Rectal smooth muscle tissue (tissue), 1 donor: ENCODE measurements at regions not wholly inside any gene's neighbourhood (a gene's known extent, or its start where the extent isn't known, plus 50 kb on each side); places are given as distances from the start of the nearest gene placed in this dataset.
"Not testable (repeated sequence)": the region's sequence is repeated elsewhere in the genome, so short reads cannot be mapped to it uniquely, and the experiment has no call there.

ENCODE experiments used
- H3K27ac ChIP-seq: one replicate; pipeline ENCODE4 v1.7.0; 2013; ENCODE audit warnings: low read depth, low read length, inconsistent platforms
- H3K27me3 ChIP-seq: one replicate; pipeline ENCODE4 v1.7.0; 2013; ENCODE audit warnings: low read length; ENCODE audit not compliant: control insufficient read depth, insufficient read depth
- H3K36me3 ChIP-seq: one replicate; pipeline ENCODE4 v1.7.0; 2013; ENCODE audit warnings: low read length; ENCODE audit not compliant: control insufficient read depth, insufficient read depth
- H3K4me1 ChIP-seq: one replicate; pipeline ENCODE4 v1.7.0; 2013; ENCODE audit warnings: low read length; ENCODE audit not compliant: control insufficient read depth, insufficient read depth
- H3K4me3 ChIP-seq: one replicate; pipeline ENCODE4 v1.7.0; 2013; ENCODE audit warnings: low read length
- H3K9ac ChIP-seq: one replicate; pipeline ENCODE4 v1.7.0; 2013; ENCODE audit warnings: low read length

GRCh38 chr6:164370773-164371172, 938.6 kb downstream of the C6orf118 start:
- no peak overlapping the region for H3K27ac ChIP-seq
- no peak overlapping the region for H3K9ac ChIP-seq
- no peaks in the 10 kb centered on the region for H3K36me3 ChIP-seq
- no peak overlapping the region for H3K4me3 ChIP-seq
- H3K27me3 ChIP-seq = no peaks in the 10 kb centered on the region
- no peaks in the 10 kb centered on the region for H3K4me1 ChIP-seq

DNA sequence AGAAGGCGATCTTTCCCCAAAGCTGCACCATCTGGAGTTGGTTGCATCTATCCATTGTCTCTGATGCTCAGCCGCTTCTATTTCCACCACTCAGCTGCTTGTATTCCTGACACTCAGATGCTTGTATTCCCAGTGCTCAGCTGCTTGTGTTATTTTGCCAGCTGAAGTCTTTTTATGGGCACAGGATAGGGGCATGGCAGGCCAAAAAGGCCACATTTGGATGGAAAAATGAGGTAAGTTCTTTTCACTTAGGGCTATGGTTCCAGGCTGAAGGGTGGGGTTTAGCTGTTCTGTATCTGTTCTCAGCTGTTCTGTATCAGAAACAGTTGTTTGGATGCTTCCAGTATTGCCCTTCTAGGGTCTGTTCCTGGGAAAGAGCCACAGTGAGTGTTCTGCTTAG, 944.9 kb downstream of the QKI start:
- no peak overlapping the region for H3K27ac ChIP-seq
- no peak overlapping the region for H3K9ac ChIP-seq
- no peaks in the 10 kb centered on the region for H3K27me3 ChIP-seq
- no peaks in the 10 kb centered on the region for H3K4me1 ChIP-seq
- H3K36me3 ChIP-seq = no peaks in the 10 kb centered on the region
- no peak overlapping the region for H3K4me3 ChIP-seq

- no peak overlapping the region for H3K9ac ChIP-seq
- no peaks in the 10 kb centered on the region for H3K4me1 ChIP-seq
- no peak overlapping the region for H3K4me3 ChIP-seq
- H3K36me3 ChIP-seq = no peaks in the 10 kb centered on the region
- H3K27ac ChIP-seq = no peak overlapping the region
- no peaks in the 10 kb centered on the region for H3K27me3 ChIP-seq
Observed at GRCh38 chr6:164359036-164359435, 944.5 kb downstream of the QKI start.

GRCh38 chr6:164356814-164357213, 942.3 kb downstream of the QKI start:
- no peaks in the 10 kb centered on the region for H3K27me3 ChIP-seq
- H3K4me1 ChIP-seq = no peaks in the 10 kb centered on the region
- no peaks in the 10 kb centered on the region for H3K36me3 ChIP-seq
- no peak overlapping the region for H3K27ac ChIP-seq
- no peak overlapping the region for H3K4me3 ChIP-seq
- no peak overlapping the region for H3K9ac ChIP-seq

DNA sequence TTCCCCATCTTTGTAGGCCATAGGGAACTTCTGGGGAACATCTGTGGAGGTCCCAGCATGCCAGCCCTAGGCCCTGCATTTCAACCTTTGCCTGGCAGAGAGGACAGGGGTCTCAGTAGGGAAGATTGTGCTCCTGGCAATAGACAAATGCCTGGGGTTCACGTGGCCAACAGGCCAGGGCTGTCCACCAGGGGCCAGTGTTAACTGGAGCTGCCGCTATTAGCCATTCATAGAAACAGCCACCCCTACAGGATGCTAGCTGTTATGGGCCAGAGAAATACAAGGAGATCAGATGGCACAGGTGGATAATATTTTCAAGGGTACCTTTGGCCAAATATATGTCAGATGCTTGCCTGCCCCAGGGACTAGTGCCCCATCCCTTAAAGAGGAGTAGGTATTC, 932.9 kb downstream of the QKI start:
- Histone ChIP-seq H3K27me3 (no peaks in the 10 kb centered on the region), H3K4me1 (no peaks in the 10 kb centered on the region), H3K9ac (no peak overlapping the region), H3K36me3 (no peaks in the 10 kb centered on the region), H3K4me3 (no peak overlapping the region), H3K27ac (no peak overlapping the region)

- no peaks in the 10 kb centered on the region for H3K4me1 ChIP-seq
Observed at GRCh38 chr6:164346631-164347030, 932.1 kb downstream of the QKI start.

DNA sequence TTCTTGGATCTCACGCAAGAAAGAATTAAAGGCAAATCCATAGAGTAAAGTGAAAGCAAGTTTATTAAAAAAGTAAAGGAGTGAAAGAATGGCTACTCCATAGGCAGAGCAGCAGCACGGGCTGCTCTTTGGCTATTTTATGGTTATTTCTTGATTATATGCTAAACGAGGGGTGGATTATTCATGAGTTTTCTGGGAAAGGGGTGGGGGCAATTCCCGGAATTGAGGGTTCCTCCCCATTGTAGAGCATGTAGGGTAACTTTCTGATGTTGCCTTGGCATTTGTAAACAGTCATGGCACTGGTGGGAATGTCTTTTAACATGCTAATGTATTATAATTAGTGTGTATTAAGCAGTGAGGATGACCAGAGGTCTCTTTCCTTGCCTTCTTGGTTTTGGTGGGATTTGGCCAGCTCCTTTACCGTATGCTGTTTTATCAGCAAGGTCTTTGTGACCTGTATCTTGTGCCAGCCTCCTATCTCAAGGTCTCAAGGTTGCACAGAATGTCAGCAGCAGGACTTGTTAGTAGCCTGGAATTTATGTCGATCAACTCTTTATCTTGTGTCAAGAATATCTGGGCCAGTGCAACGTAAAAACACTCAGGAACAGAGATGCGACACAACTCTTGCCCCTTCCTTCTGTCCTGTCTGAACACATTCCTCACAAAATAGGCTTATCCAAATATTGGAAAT, 931.4 kb downstream of the QKI start:
- Histone ChIP-seq H3K9ac (no peak overlapping the region), H3K4me3 (no peak overlapping the region), H3K27ac (no peak overlapping the region), H3K27me3 (no peaks in the 10 kb centered on the region), H3K4me1 (no peaks in the 10 kb centered on the region), H3K36me3 (no peaks in the 10 kb centered on the region)

More at GRCh38 chr6:164346631-164347030, 932.1 kb downstream of the QKI start:
- Histone ChIP-seq H3K27ac (no peak overlapping the region), H3K9ac (no peak overlapping the region), H3K27me3 (no peaks in the 10 kb centered on the region), H3K36me3 (no peaks in the 10 kb centered on the region), H3K4me3 (no peak overlapping the region)

DNA sequence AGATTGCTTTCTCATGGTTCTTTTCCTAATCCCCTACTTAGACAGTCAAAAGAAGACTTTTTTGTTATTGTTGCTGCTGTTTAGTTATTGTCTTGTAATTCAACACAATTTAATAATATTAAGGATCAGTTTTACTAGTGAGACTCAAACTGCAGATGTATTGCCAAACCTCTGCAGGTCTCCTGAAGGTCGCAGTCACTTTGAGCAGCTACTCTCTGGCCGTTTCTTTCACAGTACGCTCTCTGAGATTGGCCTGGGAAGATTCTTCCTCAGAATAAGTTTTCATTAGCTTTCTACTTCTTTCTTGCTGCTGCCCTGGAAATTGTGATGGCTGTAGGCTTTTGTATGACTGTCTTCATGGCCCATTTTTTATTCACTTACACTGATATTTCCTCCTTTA, 930.8 kb downstream of the QKI start:
- no peak overlapping the region for H3K27ac ChIP-seq
- no peak overlapping the region for H3K4me3 ChIP-seq
- H3K27me3 ChIP-seq = no peaks in the 10 kb centered on the region
- H3K36me3 ChIP-seq = no peaks in the 10 kb centered on the region
- no peak overlapping the region for H3K9ac ChIP-seq
- no peaks in the 10 kb centered on the region for H3K4me1 ChIP-seq

DNA sequence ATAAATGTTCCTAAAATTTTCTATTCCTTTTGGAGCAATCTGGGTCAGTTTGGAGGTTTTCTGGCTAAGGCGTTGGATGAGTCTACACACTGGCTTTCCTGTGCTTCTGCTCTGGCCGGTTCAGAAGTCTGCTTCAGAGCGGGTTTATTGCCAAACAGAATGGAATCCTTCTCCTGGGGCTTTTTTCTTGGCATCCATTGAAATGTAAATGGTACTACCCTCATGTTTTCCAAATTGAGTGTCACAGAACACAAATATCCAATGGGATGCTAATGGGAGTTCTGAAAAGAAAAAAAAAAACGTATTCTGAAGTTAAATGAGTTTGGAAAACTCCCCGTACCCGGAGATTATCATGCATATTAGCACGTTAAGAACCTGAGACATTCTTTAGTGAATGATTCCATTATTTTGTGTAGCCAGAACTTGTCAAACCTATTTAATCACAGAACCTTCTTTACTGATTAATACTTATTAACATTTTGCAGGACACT, 930.3 kb downstream of the QKI start:
- H3K27ac ChIP-seq = no peak overlapping the region
- no peak overlapping the region for H3K9ac ChIP-seq
- no peak overlapping the region for H3K4me3 ChIP-seq
- no peaks in the 10 kb centered on the region for H3K27me3 ChIP-seq
- no peaks in the 10 kb centered on the region for H3K36me3 ChIP-seq
- no peaks in the 10 kb centered on the region for H3K4me1 ChIP-seq

DNA sequence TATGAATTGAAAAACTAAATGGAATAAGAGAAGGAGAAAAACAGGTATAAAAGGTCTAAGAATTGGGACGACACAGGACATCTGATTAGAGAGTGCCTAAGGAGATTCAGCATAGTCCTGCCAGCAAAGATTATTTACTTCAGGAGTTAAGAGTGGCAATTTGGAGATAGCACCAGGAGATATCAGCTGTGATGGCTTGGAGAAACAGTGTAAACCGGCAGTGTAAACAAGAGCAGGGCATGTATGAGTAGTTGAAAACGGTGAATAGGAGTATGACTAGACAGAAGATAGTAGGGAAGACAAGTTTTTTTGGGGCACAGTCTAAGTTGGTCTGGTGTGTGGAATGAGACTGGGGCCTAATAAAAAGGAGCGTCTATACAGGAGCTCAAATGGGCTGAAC, 924.9 kb downstream of the QKI start:
- H3K27me3 ChIP-seq, H3K9ac ChIP-seq, H3K4me1 ChIP-seq, H3K4me3 ChIP-seq, H3K27ac ChIP-seq, H3K36me3 ChIP-seq: not testable (repeated sequence)

DNA sequence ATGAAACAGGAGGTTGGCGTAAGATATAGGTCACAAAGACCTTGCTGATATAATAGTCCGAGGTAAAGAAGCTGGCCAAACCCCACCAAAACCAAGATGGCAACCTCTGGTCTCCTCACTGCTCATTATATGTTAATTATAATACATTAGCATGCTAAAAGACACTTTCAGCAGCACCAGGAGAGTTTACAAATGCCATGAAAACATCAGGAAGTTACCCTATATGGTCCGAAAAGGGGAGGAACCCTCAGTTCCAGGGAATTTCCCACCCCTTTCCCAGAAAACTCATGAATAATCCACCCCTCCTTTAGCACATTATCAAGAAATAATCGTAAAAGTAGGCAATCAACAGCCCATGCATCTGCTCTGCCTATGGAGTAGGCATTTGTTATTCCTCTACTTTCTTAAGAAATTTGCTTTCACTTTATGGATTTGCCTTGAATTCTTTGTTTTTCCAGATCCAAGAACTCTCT, 923.4 kb downstream of the QKI start:
- Histone ChIP-seq H3K4me3 (no peak overlapping the region), H3K4me1 (no peaks in the 10 kb centered on the region), H3K27me3 (no peaks in the 10 kb centered on the region), H3K27ac (no peak overlapping the region), H3K9ac (no peak overlapping the region), H3K36me3 (no peaks in the 10 kb centered on the region)

DNA sequence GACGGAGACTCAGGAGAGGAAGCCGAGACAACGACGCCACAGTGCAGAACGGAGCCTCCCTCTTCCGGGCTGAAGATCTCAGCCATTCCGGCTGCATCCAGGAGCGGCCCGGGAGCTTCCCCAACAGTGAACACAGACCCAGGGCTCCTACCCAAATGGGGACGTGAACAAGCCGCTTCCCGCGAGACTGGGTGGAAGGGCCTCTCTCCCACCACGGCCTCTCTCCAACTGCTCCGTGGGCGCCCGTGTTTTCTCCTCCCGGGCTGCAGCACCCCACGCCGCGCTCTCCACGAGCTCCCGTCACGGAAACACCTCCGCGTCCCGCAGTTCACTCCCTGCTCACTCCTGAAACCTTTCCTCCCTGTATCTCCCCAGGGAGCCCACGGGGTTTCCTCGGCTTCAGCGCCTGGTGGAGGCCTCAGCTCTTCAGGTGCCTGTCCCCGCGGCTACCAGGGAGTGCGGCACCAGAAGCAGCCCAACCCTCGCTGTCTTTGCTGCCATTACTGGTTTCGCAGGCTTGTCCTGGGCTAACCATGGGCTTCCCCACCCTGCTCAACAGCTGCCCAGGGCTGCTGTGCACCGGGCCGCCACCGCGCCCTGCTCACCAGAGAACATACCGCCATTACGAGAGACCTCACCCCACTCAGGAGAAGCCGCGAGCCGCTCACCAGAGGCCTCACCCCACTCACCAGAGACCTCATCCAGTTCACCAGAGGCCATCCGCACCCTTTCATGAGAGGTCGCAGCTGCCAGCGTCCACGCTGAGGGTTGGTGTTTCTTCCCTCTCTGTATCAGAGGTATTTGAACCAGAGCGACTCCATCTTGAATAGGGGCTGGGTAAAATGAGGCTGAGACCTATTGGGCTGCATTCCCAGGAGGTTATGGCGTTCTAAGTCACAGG, 922.8 kb downstream of the QKI start:
- Histone ChIP-seq H3K27ac (no peak overlapping the region), H3K36me3 (no peaks in the 10 kb centered on the region), H3K9ac (no peak overlapping the region), H3K4me1 (no peaks in the 10 kb centered on the region), H3K4me3 (no peak overlapping the region), H3K27me3 (no peaks in the 10 kb centered on the region)
